Panc1 (cell line): ENCODE measurements at regions not wholly inside any gene's neighbourhood (a gene's known extent, or its start where the extent isn't known, plus 50 kb on each side); places are given as distances from the start of the nearest gene placed in this dataset.

Experiments used
- CTCF ChIP-seq: fragments of 450-650 bp; IDR thresholded peaks from 2 replicates; pipeline ENCODE4 v1.5.1; 2017; ENCODE audit warnings: mild to moderate bottlenecking
- POLR2AphosphoS5 ChIP-seq: IDR thresholded peaks from 2 replicates; pipeline ENCODE4 v1.6.1; 2012; ENCODE audit warnings: mild to moderate bottlenecking, low read depth, low read length, moderate library complexity
- REST ChIP-seq, 2 experiments: IDR thresholded peaks; 2 replicates each; pipeline ENCODE4 v1.6.1; 2011 to 2012; ENCODE audit warnings: low read depth in 2 of 2, control low read depth in 1 of 2, low read length in 1 of 2, mild to moderate bottlenecking in 1 of 2, moderate library complexity in 1 of 2; ENCODE audit not compliant: insufficient read depth in 1 of 2
- SIN3A ChIP-seq: IDR thresholded peaks from 2 replicates; pipeline ENCODE4 v1.6.1; 2012; ENCODE audit warnings: low read depth, mild to moderate bottlenecking, low read length, moderate library complexity, borderline replicate concordance; ENCODE audit not compliant: insufficient read depth

- TF ChIP-seq CTCF = no peak
- TF ChIP-seq SIN3A = no peak
- TF ChIP-seq POLR2AphosphoS5 = no peak
- TF ChIP-seq REST (IDR thresholded peaks at IDR 0.05; ENCODE audit: insufficient read depth in 1 of 2, low read depth in 2 of 2, low read length in 1 of 2) = no peak
These were observed 486.0 kb downstream of the TNS3 start for GRCh38 chr7:47095946-47096345.
